ENCODE measurements at regions not wholly inside any gene's neighbourhood (a gene's known extent, or its start where the extent isn't known, plus 50 kb on each side); places are given as distances from the start of the nearest gene placed in this dataset.

DNA sequence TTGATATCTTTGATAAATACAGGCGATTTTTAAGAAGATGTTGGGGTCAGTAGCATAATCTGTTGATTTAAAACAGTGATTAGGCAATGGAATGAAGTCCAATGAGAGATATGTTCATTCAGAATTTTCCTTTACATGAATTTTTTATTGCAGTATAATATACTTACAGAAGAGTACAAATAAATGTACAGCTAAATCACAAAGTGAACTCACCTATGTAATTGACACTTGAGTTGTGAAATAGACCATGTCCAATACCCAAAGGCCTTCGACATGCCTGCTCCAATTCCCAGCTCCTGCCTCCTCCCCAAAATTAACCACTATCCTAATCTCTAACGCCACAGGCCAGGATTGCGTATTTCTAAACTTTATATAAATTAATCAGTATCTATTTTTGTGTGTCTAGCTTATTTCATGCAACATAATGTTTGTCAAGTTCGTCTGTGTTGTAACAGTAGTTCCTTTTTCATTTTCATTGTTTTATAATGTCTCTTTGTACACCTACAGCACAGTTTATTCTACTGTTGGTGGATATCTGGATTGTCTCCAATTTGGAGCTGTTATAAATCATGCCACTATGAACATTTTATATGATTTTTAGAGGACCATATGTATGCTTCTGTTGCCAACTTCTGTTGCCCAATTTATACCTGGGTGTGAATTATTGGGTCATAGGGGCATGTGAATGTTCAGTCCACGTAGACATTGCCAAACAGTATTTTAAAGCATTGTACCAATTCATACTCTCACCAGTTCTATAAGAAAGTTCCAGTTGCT is 208.3 kb downstream of the TLE1 start:
- no peak for DNase-seq

DNA sequence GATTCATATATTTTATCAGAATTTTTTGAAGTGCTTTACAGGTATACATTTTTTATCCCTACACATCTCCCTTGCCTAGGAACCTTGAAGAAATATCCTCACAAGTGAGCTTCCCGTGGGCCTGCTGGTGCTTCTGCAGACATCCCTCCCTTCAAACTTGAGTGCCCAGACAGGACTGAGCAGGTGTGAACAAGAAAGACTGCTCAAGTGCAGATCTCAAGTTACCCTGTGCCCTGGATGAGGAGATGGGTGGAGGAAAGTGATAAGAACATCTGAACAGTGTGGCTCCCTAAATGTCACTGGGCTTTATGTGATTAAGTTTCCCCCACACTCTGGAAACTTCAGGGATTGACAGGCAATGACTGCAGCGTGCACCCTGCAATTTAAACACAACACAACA is 209.8 kb downstream of the TLE1 start:
- no peak for DNase-seq

DNA sequence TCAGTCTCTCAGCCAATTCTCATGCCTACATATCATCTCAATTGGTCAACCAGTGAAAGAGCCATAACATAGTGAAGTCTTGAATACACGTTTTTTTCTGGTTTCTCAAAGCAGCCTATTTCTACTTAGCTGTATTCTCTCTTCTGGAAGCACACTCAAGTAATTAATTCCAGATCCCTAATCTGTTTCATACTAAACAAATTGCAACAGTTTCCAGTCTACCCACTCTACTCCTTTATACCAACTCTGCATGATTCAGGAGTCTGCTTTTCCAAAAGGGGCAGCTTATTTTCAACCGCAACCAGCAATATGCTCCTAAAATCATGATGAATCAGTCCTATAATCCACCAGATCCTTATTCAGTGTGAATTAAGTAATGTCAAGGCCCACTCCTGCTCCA is 211.7 kb downstream of the TLE1 start:
- DNase-seq, result no peak

DNA sequence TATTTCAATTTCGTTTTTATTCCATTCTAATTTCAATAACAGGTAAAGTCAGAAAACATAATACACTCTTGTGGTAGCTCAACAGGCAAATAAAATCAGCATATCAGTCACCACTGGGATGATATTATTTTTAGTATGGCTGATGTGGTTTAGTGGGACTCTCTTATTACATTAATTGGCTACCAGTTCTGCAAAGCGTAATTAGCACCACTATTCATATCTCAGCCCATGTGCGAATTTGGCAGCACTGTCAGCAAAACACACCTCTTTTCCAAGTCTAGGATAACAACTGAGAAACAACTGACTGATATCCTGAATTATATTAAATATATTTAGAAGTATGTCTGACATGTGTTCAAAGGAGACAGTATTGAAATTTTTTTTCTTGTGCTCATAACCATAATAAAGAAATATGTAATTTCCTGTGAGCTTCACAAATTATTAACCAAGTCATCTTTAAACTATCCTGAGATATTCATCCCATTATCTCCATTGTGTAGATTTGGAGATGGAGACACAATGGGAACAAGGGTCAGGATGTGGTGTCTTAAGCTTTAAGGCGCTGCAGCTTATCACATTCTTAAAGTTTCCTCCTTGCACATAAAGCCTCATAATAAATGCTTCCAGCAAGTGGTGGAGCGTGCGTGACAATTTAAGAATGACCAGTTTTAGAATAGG is 212.4 kb downstream of the TLE1 start:
- no peak for DNase-seq

DNA sequence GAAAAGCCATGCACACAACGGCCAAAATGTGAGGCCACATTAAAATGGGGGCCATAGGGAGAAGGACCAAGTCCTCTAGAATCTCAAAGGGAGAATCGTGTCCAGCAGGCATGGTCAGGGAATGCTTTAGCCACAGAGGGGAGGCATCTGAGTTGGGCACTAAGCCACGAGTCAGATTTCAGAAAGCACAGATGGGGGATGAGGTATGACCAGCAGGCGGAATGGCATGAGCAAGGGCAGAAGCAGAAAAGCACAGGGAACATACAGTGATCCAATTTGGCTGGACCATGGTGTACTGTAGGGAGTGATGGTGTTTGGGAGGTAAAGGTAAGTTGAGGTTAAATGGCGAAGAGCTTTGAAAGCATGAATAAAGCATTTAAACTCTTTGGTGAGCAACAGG is 214.6 kb downstream of the TLE1 start:
- no peak for DNase-seq

DNA sequence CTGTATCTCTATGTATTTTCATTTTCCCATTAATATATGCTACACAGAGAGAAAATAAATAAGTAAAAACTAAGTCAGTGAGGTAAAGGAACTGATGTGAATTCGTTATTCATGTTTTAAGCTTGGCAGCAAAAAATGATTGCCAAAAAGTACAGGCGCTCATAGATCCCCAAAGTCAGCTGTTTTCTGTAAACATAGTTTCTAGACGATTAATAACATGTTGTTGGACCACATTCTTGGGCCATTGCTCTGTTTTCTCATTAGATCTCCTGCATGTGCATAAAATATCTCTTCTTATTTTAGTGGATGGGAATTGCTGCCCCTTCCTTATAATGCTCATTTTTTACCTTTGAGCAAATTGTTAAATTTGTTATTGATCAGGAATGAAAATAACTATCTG is 215.2 kb downstream of the TLE1 start:
- no peak for DNase-seq

DNA sequence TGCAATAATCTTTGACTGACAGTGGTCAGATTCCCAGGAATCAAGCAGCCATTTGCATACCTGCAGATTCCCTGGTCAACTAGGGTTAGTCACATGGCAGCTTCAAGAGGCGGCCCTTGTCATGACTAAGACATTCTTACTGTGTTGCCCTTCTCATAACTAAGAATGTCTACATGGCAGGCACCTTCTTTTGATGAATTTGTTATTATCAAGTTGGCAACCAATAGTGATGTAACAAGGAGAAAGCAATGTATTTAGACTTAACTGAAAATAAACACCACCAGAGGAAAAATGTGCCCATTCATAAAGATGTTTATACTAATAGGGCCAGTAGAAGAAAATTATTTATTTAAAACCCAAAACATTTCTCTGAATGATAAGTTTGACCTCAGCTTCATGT is 215.6 kb downstream of the TLE1 start:
- DNase-seq, result no peak

DNA sequence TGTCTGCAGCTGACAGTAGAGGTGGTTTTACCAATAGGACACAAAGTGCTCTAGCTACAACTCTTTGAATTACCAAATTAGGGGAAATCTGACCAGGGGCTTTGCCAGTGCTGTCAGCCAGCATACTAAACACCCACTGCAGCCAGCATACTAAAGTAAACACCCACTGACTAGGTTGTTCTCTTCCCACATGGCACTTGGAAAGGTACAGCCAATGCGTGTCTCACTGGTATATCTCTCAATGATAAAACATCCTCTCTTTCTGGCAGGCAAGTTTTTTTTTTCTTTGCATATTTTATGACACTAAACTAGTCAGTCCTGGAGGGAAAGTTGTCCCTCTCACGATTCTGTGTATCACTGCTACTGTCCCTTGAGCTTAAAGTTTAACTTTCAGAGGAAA is 216.1 kb downstream of the TLE1 start:
- no peak for DNase-seq

DNA sequence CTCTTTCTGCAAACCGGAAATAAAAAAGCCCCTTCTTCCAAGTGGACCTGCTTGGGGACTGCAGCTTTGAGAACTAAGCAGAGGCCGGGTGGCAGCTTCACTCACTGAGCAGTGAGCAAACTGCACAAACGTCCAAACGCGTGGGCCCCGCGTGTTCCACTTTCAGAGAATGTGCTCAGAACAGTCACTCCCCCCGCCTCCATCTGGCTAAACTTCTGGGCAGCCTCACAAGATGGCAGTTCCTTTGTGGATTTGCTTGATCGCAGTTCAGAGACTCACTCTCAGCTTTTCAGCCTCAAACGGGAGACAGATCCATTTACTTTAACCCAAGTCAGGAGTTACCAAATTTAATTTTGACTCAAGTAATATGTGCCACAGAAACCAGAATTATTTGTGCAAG is 216.6 kb downstream of the TLE1 start:
- DNase-seq, result no peak

DNA sequence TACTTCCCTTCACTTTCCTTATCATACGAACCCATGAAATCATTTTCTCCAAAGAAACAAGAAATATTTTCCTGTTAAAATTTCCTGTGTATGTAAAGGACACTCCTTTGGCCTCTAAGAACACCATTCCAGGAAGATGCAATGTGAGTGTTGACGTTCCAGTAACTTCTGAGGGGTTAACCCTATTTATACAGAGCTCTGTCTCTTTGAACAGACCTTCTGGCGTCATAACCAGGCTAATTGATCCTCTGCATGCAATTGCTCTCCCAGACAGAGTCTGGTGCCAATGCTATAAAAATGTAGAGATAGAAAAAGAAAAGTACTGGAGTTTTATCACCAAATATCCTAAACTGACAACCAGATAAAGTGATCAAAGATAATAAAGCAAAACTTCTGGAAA is 218.5 kb downstream of the TLE1 start:
- no peak for DNase-seq

DNA sequence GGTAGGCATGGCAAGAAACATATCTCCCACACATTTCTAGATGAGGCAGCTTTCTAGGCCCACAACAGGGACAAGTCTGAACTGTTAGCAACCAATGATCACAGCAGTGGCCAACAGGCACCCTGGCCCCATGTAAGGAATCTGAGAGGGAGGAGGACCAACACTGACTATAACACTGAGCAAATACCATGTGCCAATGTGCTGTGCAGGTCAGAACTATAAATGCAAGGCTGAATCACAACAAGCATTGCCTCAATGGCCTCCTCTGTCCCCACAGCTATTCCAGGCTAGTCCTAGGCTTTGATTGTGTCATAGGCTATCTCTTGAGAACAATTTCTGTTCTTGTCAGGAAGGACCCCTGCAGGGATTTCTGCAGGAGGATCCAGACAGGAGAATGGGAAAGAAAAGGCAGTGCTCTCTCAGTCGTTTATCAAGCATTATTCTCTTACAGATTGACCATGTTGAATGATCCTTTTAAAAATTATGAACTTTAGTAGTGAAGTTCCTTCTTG is 221.2 kb downstream of the TLE1 start:
- DNase-seq, result no peak

DNA sequence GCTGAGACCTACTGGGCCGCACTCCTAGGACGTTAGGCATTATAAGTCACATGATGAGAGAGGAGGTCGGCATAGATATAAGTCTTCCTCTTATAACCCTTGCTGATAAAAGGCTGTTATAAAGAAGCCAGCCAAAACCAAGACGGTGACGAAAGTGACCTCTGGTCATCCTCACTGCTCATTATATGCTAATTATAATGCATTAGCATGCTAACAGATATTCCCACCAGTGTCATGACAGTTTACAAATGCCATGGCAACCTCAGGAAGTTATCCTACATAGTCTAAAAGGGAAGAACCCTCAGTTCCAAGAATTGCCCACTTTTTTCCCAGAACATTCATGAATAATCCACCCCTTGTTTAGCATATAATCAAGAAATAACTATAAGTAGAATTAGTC is 222.4 kb downstream of the TLE1 start:
- no peak for DNase-seq

DNA sequence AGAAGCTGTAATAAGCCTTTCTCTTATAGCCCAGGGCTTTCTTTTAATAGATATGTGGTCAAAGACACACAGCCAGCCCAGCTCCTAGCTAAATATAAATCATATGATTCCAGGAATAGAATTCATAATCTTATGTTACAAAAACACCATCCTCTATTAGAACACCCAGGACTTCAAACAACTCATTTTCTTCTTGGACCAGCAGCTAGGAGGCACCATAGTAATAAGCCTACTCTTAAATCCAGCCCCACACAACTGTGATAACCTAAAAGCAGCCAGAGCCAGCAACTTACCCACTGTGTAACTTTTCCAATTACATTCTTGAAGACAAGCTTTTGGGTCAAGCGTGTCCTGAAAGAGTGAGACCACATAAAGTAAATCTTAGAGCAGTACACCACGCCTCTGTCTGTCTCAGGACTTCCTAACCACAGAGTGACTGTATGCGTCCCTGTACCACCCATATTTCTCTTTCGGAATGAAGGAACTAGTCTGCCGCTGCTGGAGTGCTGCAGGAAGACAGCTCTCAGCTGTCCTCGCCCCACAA is 223.8 kb downstream of the TLE1 start:
- no peak for DNase-seq

DNA sequence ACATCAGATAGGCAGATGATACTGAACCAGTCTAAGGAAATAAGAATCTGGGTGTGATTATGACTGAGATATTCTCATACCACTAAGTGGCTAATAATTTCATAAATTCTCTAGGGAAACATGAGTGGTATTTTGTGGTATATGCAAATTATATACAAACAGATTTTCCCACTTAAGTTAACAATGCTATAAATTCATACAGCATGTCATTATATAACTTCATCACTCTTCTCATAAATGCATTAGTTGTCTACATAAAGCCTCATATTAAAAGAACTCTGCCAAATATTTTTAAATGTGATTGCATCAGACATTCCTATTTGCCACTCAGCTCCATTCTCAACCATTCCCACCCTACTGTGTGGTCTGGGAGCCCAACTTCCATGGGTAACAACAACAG is 226.5 kb downstream of the TLE1 start:
- no peak for DNase-seq

DNA sequence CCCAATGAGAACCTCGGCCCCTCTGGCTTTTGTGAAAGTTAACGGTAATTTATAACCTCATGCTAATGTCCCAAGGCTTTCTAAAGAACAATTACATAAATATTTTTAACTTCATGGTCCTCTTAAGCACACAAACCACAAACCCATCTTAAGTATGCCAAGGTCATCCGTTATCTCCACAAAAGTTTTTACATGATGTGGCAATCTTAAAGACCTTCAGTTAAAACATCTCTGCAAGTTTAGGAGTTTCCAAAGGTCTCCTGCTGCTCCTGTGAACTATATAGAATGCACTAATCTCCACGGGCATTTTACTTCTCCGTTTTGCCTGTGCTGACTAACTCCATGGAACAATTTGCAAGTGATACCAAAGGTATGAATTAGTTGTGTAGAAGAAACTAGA is 228.2 kb downstream of the TLE1 start:
- no peak for DNase-seq

DNA sequence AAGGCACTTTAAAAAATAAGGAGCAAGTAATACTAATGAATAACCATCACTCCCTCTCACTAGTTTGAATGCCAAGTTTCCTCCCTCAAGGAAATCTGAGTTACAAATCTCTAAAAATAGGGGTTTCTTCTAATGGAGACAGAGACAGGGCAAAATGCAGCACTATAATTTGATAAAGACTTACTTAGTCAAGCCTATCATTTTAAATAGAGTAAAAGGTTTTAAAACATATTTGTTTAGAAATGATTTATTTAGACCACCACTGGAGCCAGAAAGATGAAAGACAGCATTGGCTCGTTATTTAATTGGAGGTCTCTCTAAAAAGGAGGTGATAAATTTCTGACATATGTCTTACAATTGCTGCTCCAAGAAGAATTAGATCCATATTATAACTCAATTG is 228.7 kb downstream of the TLE1 start:
- no peak for DNase-seq

DNA sequence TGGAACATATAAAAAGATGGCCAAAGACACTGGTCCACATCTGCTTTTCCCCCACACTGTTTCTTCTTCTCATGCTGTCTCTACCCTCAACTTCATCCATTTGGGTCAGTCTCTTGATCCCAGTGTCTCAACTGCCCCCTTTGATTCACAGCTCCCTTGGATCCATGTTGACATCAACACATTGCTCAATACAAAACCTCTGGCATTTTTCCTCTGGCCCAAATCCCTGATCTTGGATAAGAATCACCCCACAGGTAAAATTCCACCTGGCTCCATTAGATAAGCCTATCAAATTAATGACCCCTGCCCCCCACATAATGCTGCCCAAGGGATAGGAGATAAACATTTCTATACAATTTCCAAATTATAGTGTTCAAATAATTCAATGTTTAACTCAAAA is 229.8 kb downstream of the TLE1 start:
- DNase-seq, result no peak

DNA sequence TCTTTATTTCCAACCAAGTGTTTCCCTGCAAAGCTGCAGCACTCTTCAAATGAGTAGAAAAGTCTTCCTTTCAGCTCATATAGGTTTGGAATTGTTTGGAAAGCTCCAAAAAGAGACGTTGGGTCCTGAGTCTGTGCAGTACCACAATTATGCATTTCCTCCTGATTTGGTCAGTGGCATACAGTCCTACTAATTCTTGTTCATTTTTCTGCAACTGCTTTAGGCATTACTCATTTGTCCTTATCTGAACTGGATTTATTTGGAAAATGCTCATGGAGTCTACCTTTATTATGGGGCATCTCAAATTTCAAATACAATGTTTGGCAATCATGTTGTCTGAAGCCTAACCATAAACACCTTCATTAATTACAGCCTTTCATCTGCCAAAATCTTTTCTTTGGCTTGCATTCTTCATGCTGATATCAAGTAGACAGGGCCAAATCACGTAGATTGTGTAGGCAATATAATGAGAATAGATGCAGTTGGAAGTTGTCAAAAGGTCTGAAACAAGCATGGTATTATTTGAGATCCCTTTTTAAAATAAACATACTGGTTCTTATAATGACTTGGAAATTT is 232.8 kb downstream of the TLE1 start:
- DNase-seq, result no peak

DNA sequence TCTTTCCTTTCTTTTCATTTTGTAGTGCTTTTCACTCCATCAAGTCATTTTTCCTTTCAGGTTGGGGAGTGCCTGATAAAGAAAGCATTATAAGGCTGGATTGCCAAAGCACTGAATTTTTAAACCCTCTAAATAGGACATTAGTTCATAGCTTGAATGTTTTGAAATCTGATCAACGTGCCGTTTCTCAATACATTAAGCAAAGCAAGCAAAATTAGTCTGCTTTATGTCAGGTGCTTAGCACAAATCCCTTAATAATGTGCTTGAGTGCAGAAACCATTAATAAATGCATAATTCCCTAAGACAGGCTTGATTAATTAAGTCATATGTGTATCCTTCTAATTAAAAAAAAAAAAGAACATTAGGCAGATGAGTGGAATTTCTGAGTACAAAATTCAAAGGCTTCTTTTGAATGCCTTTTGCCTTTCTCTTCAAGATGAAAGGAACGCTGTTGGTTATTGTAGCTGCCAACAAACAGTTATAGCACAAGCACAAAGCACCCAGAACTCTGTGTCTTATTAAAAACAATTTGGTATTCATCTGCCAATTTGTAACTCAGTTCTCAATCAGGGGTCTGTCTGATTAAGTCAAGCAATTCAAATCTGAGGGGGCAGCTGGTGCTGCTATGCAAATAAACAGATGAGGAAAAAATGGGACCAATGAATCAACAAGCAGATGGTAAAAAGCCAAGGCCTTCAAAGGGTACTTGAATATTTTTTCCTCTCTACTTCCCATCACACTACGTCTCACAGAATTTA is 233.7 kb downstream of the TLE1 start:
- no peak for DNase-seq

DNA sequence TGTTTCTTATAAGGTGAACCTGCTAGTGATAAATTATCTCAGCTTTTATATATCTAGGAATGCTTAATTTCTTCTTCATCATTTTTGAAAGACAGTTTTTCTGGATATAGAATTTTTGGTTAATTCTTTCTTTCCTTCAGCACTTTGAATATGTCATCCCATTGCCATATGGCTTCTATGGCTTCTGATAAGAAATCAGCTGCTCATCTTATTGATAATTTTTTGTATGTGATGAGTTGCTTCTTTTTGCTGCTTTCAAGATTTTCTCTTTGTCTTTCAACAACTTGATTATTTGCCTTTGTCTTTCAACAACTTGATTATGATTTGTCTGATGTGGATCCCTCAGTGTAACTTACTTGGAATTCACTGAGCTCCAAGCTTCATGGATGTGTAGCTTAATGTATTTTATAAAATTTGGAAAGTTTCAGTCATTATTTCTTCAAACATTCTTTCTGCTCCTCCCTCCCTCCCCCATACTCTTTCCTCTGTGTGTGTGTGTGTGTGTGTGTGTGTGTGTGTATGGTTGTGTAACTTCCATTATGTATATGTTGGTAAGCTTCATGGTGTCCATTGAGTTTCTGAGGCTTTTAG is 243.9 kb downstream of the TLE1 start:
- no peak for DNase-seq

DNA sequence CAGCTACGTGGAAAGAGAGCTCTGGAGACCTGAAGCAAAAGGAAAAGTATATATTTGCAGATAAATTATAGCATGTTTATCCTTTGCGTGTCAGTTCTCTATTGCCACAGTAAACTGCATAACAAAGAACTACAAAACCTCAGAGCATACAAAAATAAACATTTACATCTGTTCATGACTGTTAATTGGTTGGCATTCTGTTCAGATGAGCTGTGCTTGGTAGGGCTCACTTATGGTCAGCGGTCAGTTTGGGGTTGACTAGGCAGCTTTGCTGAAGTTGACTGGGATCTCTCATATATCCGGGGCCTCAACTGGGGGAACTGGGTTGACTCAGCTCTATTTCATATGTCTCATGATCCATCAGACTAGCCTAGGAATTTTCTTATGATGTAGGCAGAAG is 257.7 kb downstream of the TLE1 start:
- DNase-seq, result no peak

DNA sequence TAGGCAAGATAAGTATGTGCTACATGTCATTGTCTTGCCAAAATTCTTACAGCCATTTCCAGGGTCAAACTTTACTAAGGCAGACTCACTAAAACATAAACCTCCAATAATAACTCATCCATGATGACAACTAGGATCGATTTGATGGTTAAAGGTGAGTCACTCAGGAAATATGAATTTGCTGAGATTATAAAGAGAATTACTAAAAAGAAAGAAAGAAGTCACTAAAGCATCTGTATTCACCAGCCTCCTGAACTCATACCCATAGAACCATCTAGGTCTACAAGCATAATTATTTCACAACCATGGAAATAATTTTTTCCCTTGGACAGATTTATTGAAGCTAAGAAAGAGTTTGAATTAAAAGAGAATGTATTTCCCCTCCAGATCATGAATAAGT is 258.6 kb downstream of the TLE1 start:
- no peak for DNase-seq

DNA sequence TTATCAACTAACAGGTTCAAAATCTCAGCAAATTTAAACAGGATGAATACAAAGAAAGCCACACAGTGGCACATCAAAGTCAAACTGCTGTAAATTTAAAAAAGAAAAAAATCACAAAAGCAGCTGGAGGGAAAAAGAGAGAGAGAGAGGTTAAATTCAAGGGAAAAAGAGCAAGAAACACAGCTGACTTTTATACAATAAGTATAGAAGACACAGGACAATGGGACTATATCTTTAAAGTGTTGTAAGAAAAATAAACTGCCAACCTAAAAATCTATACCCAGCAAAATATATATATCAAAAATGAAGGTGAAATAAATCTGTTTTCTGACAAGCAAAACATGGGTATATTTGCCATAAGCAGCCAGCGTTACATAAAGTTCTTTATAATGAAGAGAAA is 261.5 kb downstream of the TLE1 start:
- DNase-seq, result no peak

Measured in NCI-H2081 treated with DMSO at 0.1 percent for 48 hours (cell line).